Parathyroid adenoma (tissue), 2 donors: ENCODE measurements at regions not wholly inside any gene's neighbourhood (a gene's known extent, or its start where the extent isn't known, plus 50 kb on each side); places are given as distances from the start of the nearest gene placed in this dataset.

ENCODE experiments used
- H2AFZ ChIP-seq: fragments of 300-600 bp; sonication (generic); one replicate; pipeline ENCODE4 v1.7.0; 2017; ENCODE audit warnings: antibody characterized with exemption, mild to moderate bottlenecking
- H3K27ac ChIP-seq: fragments of 300-600 bp; sonication (generic); one replicate; pipeline ENCODE4 v1.7.0; 2017
- H3K27me3 ChIP-seq: fragments of 300-600 bp; sonication (generic); one replicate; pipeline ENCODE4 v1.7.0; 2017; ENCODE audit warnings: low read length; ENCODE audit not compliant: control insufficient read depth, insufficient read depth
- H3K36me3 ChIP-seq: fragments of 300-600 bp; sonication (generic); one replicate; pipeline ENCODE4 v1.7.0; 2017; ENCODE audit warnings: low read length; ENCODE audit not compliant: control insufficient read depth, insufficient read depth
- H3K4me1 ChIP-seq: fragments of 300-600 bp; sonication (generic); one replicate; pipeline ENCODE4 v1.7.0; 2017; ENCODE audit warnings: control low read depth
- H3K4me2 ChIP-seq: fragments of 300-600 bp; sonication (generic); one replicate; pipeline ENCODE4 v1.7.0; 2017; ENCODE audit warnings: low read length
- H3K4me3 ChIP-seq: fragments of 300-600 bp; sonication (generic); one replicate; pipeline ENCODE4 v1.7.0; 2017; ENCODE audit warnings: low read depth, low read length
- H3K79me2 ChIP-seq: fragments of 300-600 bp; sonication (generic); one replicate; pipeline ENCODE4 v1.7.0; 2017; ENCODE audit warnings: control low read depth
- H3K9ac ChIP-seq: fragments of 300-600 bp; sonication (generic); one replicate; pipeline ENCODE4 v1.7.0; 2017; ENCODE audit warnings: mild to moderate bottlenecking
- H3K9me3 ChIP-seq: fragments of 300-600 bp; sonication (generic); one replicate; pipeline ENCODE4 v1.7.0; 2017; ENCODE audit warnings: low read length; ENCODE audit not compliant: control insufficient read depth
- TF ChIP-seq, protein P1 (sequence below): fragments of 300-600 bp; sonication (generic); IDR thresholded peaks from one replicate; pipeline ENCODE4 v1.7.0; 2017; ENCODE audit warnings: antibody characterized with exemption, mild to moderate bottlenecking
- donor health status: primary hyperparathyroidism.

DNA sequence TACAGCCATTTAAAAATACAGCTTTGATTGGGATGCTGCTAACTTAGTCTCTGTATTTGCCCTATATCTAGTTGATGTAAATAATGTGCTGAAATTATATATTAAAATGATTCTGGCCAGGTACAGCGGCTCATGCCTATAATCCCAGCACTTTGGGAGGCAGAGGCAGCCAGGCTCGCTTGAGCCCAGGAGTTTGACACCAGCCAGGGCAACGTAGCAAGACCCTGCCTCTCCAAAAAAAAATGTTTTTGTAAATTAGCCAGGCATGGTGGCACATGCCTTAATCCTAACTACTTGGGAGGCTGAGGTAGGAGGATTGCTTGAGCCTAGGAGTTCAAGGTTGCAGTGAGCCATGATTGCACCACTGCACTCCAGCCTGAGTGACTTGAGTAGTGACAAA, 143.8 kb upstream of the CELF2 start:
- Histone ChIP-seq H3K27ac (no peak overlapping the region), H3K4me3 (no peak overlapping the region)
- TF ChIP-seq, protein P1, sequence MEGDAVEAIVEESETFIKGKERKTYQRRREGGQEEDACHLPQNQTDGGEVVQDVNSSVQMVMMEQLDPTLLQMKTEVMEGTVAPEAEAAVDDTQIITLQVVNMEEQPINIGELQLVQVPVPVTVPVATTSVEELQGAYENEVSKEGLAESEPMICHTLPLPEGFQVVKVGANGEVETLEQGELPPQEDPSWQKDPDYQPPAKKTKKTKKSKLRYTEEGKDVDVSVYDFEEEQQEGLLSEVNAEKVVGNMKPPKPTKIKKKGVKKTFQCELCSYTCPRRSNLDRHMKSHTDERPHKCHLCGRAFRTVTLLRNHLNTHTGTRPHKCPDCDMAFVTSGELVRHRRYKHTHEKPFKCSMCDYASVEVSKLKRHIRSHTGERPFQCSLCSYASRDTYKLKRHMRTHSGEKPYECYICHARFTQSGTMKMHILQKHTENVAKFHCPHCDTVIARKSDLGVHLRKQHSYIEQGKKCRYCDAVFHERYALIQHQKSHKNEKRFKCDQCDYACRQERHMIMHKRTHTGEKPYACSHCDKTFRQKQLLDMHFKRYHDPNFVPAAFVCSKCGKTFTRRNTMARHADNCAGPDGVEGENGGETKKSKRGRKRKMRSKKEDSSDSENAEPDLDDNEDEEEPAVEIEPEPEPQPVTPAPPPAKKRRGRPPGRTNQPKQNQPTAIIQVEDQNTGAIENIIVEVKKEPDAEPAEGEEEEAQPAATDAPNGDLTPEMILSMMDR, result no peak

DNA sequence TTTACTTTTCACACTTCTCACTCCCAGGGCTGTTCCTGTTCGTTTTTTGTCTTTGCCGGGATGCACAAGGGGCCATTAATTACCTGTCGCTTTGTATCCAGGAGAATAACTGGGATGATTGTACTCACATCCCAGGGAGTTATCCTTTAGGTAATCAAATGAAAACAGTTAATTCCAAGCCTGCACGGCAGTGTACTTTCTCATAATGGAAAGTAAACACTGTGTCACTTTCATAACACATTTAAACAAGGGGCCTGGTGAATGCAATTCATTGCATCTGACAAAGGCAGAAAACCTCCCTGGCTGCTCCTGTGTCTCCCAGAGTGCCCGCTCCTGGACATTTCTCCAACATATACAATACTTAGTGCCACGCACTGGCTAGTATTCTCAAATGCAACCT, 138.7 kb upstream of the CELF2 start:
- TF ChIP-seq, protein P1, result no peak

More for the DNA sequence above, 143.8 kb upstream of the CELF2 start:
- H3K9me3 ChIP-seq, result no peaks in the 10 kb centered on the region
- no peaks in the 10 kb centered on the region for H3K36me3 ChIP-seq
- H3K9ac ChIP-seq, result no peak overlapping the region
- no peak overlapping the region for H2AFZ ChIP-seq
- H3K4me2 ChIP-seq, result no peak overlapping the region
- no peaks in the 10 kb centered on the region for H3K27me3 ChIP-seq
- no peaks in the 10 kb centered on the region for H3K79me2 ChIP-seq
- H3K4me1 ChIP-seq, result no peaks in the 10 kb centered on the region

DNA sequence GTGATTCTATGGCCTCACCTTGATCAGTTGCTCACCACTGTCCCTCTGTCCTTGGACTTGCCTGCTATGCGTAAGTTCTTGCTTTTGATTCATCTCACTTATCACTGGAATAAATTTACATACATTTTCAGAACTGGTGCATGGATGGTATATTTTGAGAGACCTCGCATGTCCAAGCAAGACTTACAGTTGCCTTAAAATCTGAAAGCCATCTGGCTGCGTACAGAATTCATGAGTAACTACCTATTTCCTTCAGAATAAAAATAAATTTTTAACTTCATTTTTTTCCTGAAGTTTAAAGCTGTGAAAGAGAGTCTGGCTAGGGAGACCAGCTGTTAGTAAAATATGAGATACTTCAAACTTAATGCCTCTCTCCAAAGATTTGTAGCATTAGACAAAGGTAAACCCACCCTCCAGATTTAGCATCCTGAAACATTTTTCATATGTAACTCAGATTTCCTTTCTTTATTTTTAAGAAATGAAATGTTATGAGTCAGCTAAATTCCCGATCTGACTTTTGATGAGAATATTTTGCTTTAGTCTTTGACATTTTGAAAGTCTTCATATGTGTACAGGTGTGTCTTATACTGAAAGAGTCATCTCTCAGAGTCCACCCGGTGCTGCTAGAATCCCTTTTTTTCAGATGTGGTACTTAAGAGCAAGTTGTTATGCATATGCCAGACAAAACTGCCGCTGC, 136.4 kb upstream of the CELF2 start:
- Histone ChIP-seq H2AFZ (no peak overlapping the region), H3K9ac (no peak overlapping the region), H3K27ac (no peak overlapping the region), H3K27me3 (no peaks in the 10 kb centered on the region), H3K4me2 (no peak overlapping the region), H3K4me3 (no peak overlapping the region), H3K4me1 (no peaks in the 10 kb centered on the region), H3K9me3 (no peaks in the 10 kb centered on the region), H3K36me3 (peaks cover 3% of the 10 kb centered on the region), H3K79me2 (no peaks in the 10 kb centered on the region)
- TF ChIP-seq, protein P1, result no peak

More for the DNA sequence above, 138.7 kb upstream of the CELF2 start:
- Histone ChIP-seq H3K27ac (no peak overlapping the region), H3K4me3 (no peak overlapping the region), H3K9me3 (no peaks in the 10 kb centered on the region), H3K4me1 (no peaks in the 10 kb centered on the region), H3K4me2 (no peak overlapping the region), H3K79me2 (no peaks in the 10 kb centered on the region), H3K36me3 (no peaks in the 10 kb centered on the region), H2AFZ (no peak overlapping the region), H3K9ac (no peak overlapping the region), H3K27me3 (no peaks in the 10 kb centered on the region)

DNA sequence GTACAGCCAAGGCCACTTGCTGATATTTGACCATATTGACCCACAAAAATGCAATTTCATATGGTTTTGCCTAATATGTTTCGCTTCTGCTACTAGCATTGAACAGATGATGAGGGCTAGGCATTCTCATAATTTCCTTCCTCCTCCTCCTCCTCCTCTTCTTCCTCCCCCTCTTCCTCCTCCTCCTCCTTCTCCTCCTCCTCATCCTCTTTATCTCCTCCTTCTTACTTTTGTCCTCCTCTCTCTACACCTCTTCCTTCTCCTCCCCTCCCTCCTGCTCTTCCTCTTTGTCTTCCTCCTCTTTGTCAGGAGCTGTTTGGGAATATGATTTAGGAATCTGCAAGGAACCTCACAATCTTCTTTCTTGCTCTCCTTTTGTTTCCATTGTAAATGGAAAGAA, 133.9 kb upstream of the CELF2 start:
- no peak overlapping the region for H3K27ac ChIP-seq
- no peak overlapping the region for H3K4me3 ChIP-seq
- TF ChIP-seq, protein P1, result no peak
- H3K36me3 ChIP-seq, result peaks cover 3% of the 10 kb centered on the region
- H3K27me3 ChIP-seq, result no peaks in the 10 kb centered on the region
- no peaks in the 10 kb centered on the region for H3K4me1 ChIP-seq
- H3K9me3 ChIP-seq, result no peaks in the 10 kb centered on the region
- H3K79me2 ChIP-seq, result no peaks in the 10 kb centered on the region
- no peak overlapping the region for H3K4me2 ChIP-seq
- H2AFZ ChIP-seq, result no peak overlapping the region
- no peak overlapping the region for H3K9ac ChIP-seq

DNA sequence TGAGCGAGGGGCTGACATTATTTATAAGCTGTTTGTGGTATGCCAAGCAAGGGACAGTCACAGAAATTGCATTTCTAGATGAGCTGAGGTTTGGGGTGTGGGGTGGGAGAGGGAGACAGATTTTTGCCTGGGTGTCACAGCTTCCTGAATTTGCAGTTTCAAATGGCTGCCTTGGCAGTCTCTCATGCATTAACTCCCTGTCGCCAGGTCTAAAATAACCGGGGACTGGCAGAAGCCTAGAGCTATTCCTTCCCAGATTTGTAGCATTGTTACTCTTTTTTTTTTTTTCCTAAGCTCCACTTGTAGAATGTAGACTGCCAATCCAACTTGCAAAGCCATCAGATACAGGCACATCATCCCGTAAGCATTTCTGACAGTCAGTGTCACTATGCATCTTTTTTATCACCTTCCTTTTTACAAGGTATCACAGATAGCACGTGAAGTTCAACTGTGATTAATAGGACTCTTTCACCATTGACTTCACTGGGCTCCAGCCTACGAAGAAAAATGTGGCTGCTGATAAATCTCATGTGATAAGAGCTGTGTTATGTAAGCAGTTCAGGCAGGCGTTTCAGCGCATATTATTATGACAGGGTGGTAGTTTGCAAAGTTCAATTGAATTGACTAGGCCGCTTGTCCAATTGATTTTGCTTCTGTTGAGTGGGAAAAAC, 130.7 kb upstream of the CELF2 start:
- H3K36me3 ChIP-seq, result peaks cover 3% of the 10 kb centered on the region
- no peaks in the 10 kb centered on the region for H3K4me1 ChIP-seq
- H3K4me2 ChIP-seq, result no peak overlapping the region
- TF ChIP-seq, protein P1, result no peak
- H3K9ac ChIP-seq, result no peak overlapping the region
- no peaks in the 10 kb centered on the region for H3K27me3 ChIP-seq
- no peak overlapping the region for H3K4me3 ChIP-seq
- no peaks in the 10 kb centered on the region for H3K79me2 ChIP-seq
- no peak overlapping the region for H3K27ac ChIP-seq
- H3K9me3 ChIP-seq, result no peaks in the 10 kb centered on the region
- H2AFZ ChIP-seq, result no peak overlapping the region
